ENCODE measurements at regions not wholly inside any gene's neighbourhood (a gene's known extent, or its start where the extent isn't known, plus 50 kb on each side); places are given as distances from the start of the nearest gene placed in this dataset.

DNA sequence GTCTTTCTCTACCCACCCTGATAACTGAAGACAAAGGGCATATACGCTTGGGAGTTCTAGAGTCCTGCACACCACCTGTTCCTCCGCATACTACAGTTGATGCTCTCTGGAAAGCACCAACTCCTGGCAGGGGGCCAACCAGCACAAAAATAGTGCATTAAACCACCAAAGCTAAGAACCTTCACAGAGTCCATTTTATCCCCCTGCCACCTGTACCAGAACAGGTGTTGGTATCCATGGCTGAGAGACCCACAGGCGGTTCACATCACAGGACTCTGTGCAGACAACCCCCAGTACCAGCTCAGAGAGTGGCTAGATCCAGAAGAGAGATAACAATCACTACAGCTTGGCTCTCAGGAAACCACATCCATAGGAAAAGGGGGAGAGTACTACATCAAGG lies 114.4 kb upstream of the POU1F1 start:
- DNase-seq = no peak
- Histone ChIP-seq H3K79me2 (ENCODE audit: insufficient read depth, low read length) (no peaks in the 10 kb centered on the region), H2BK15ac (ENCODE audit: low read depth, low read length) (no peak overlapping the region), H3K27ac (ENCODE audit: insufficient read length, low read depth, low read length) (no peak overlapping the region), H2BK20ac (ENCODE audit: low read depth, low read length, poor library complexity, severe bottlenecking) (no peak overlapping the region), H3K23me2 (ENCODE audit: insufficient read length, low read depth, low read length, poor library complexity, severe bottlenecking) (no peaks in the 10 kb centered on the region), H3K79me1 (ENCODE audit: insufficient read depth, low read depth, low read length, poor library complexity, severe bottlenecking) (no peaks in the 10 kb centered on the region), H3K4ac (ENCODE audit: low read depth, low read length) (no peak overlapping the region), H2BK5ac (ENCODE audit: insufficient read length, low read length) (no peak overlapping the region), H3K23ac (ENCODE audit: insufficient read length, low read depth, low read length) (no peak overlapping the region), H2BK120ac (ENCODE audit: low read depth, low read length, poor library complexity, severe bottlenecking) (no peak overlapping the region), H3K18ac (ENCODE audit: insufficient read length, low read depth, low read length) (no peak overlapping the region), H3K14ac (ENCODE audit: insufficient read depth, low read length) (no peak overlapping the region), H4K20me1 (ENCODE audit: control insufficient read depth, insufficient read depth, insufficient read length) (no peaks in the 10 kb centered on the region), H4K91ac (ENCODE audit: insufficient read length, low read depth, low read length) (no peak overlapping the region), H4K8ac (replicated peaks; ENCODE audit: insufficient read length, low read depth, low read length) (no peak overlapping the region), H2BK12ac (ENCODE audit: insufficient read length, low read depth, low read length) (no peak overlapping the region), H3K4me1 (ENCODE audit: insufficient read depth, low read length) (no peaks in the 10 kb centered on the region), H2AK5ac (ENCODE audit: insufficient read length, low read length) (no peak overlapping the region), H3K9me3 (ENCODE audit: control insufficient read depth, low read depth, low read length) (no peaks in the 10 kb centered on the region), H3K27me3 (ENCODE audit: insufficient read depth, low read length) (no peaks in the 10 kb centered on the region), H4K5ac (ENCODE audit: insufficient read length, low read depth, low read length) (no peak overlapping the region), H3K56ac (ENCODE audit: insufficient read length, low read depth, low read length) (no peak overlapping the region), H2AFZ (ENCODE audit: low read length) (no peak overlapping the region), H3T11ph (ENCODE audit: low read length) (no peak overlapping the region), H3K4me2 (ENCODE audit: insufficient read depth, insufficient read length, low read length) (no peak overlapping the region), H3K9ac (ENCODE audit: extremely low read depth, insufficient read length, low read length) (no peak overlapping the region)
- H3K9me3 Mint-ChIP-seq = peaks cover 13 to 17% of the 10 kb centered on the region in 2 experiments
- H3K36me3 Mint-ChIP-seq (ENCODE audit: insufficient read depth in 1 of 3, low read depth in 3 of 3) = peaks cover 0 to 8% (median 0%) of the 10 kb centered on the region in 3 experiments; a peak in 3 of 7 replicates
- H3K27ac Mint-ChIP-seq = no peak overlapping the region
- H3K27me3 Mint-ChIP-seq (ENCODE audit: low read depth) = no peaks in the 10 kb centered on the region; the same call in 1 of the 2 replicates
- no peaks in the 10 kb centered on the region for H3K4me1 Mint-ChIP-seq
- TF ChIP-seq, protein P1, sequence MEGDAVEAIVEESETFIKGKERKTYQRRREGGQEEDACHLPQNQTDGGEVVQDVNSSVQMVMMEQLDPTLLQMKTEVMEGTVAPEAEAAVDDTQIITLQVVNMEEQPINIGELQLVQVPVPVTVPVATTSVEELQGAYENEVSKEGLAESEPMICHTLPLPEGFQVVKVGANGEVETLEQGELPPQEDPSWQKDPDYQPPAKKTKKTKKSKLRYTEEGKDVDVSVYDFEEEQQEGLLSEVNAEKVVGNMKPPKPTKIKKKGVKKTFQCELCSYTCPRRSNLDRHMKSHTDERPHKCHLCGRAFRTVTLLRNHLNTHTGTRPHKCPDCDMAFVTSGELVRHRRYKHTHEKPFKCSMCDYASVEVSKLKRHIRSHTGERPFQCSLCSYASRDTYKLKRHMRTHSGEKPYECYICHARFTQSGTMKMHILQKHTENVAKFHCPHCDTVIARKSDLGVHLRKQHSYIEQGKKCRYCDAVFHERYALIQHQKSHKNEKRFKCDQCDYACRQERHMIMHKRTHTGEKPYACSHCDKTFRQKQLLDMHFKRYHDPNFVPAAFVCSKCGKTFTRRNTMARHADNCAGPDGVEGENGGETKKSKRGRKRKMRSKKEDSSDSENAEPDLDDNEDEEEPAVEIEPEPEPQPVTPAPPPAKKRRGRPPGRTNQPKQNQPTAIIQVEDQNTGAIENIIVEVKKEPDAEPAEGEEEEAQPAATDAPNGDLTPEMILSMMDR (conservative IDR thresholded peaks at IDR 0.05) = no peak
- WGBS (ENCODE audit: extremely low coverage, insufficient read length, low lambda C conversion rate) = no CpG with 5 or more reads among the region's 3 CpGs
- H3K4me3 Mint-ChIP-seq = no peak overlapping the region

All from H9 (cell line).